ENCODE measurements at regions not wholly inside any gene's neighbourhood (a gene's known extent, or its start where the extent isn't known, plus 50 kb on each side); places are given as distances from the start of the nearest gene placed in this dataset.
"Not testable (repeated sequence)": the region's sequence is repeated elsewhere in the genome, so short reads cannot be mapped to it uniquely, and the experiment has no call there.

DNA sequence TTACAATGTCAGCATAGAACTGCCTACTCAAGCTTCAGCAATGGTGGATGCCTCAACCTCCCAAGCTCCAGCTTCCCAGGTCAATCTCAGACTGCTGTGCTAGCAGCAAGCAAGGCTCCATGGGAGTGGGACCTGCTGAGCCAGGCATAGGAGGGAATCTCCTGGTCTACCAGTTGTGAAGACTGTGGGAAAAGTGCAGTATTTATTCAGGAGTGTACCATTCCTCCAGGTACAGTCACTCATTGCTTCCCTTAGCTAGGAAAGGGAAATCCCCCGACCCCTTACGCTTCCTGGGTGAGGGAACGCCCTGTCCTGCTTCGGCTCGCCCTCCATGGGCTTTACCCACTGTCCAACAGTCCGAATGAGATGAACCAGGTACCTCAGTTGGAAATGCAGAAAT is 130.3 kb downstream of the ADCYAP1 start:
- DNase-seq (ENCODE audit: low read depth, low spot score), result no peak
- no peaks in the 10 kb centered on the region for H3K36me3 ChIP-seq (ENCODE audit: insufficient read depth, insufficient read length, low read length)
- no peak overlapping the region for H3K4me3 ChIP-seq (ENCODE audit: insufficient read length, low read depth)
- H3K9me3 ChIP-seq (ENCODE audit: insufficient read depth, low read length), result no peaks in the 10 kb centered on the region; the same call in 1 of the 2 replicates
- no peak overlapping the region for H3K9ac ChIP-seq (ENCODE audit: insufficient read length, low read depth)
- no peaks in the 10 kb centered on the region for H3K27me3 ChIP-seq (ENCODE audit: insufficient read depth, insufficient read length)
- peaks cover 2% of the 10 kb centered on the region for H3K4me1 ChIP-seq (ENCODE audit: insufficient read depth, insufficient read length)
- TF ChIP-seq SUZ12 (IDR thresholded peaks at IDR 0.05; ENCODE audit: extremely low read depth, insufficient read depth, insufficient read length) (no peak), YY1 (IDR thresholded peaks at IDR 0.05; ENCODE audit: insufficient read depth, insufficient read length) (no peak), ZNF274 (IDR thresholded peaks at IDR 0.05; ENCODE audit: low read depth, low read length) (no peak)

DNA sequence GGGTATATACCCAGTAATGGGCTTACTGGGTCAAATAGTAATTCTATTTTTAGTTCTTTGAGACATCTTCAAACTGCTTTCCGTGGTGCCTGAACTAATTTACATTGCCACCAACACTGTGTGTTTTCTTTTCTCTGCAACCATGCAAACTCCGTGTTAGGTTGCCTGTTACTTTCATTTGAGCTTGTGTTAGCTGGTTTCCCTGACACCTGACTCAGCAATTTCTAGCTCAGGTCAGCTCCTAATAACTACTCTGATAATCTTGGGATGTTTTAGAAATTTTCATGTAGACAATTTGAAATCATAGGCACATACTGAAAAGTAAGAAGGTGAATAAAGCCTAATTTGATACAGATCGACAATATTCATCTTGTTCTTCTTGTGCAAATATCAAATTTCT is 132.3 kb downstream of the ADCYAP1 start:
- H3K9me3 ChIP-seq (ENCODE audit: insufficient read depth, low read length), result no peaks in the 10 kb centered on the region; the same call in 1 of the 2 replicates
- no peaks in the 10 kb centered on the region for H3K36me3 ChIP-seq (ENCODE audit: insufficient read depth, insufficient read length, low read length)
- no peaks in the 10 kb centered on the region for H3K27me3 ChIP-seq (ENCODE audit: insufficient read depth, insufficient read length)
- H3K4me1 ChIP-seq (ENCODE audit: insufficient read depth, insufficient read length), result peaks cover 2% of the 10 kb centered on the region
- no peak overlapping the region for H3K4me3 ChIP-seq (ENCODE audit: insufficient read length, low read depth)
- H3K9ac ChIP-seq (ENCODE audit: insufficient read length, low read depth), result no peak overlapping the region
- DNase-seq (ENCODE audit: low read depth, low spot score), result no peak
- TF ChIP-seq YY1 (IDR thresholded peaks at IDR 0.05; ENCODE audit: insufficient read depth, insufficient read length) (no peak), ZNF274 (IDR thresholded peaks at IDR 0.05; ENCODE audit: low read depth, low read length) (no peak), SUZ12 (IDR thresholded peaks at IDR 0.05; ENCODE audit: extremely low read depth, insufficient read depth, insufficient read length) (no peak)

DNA sequence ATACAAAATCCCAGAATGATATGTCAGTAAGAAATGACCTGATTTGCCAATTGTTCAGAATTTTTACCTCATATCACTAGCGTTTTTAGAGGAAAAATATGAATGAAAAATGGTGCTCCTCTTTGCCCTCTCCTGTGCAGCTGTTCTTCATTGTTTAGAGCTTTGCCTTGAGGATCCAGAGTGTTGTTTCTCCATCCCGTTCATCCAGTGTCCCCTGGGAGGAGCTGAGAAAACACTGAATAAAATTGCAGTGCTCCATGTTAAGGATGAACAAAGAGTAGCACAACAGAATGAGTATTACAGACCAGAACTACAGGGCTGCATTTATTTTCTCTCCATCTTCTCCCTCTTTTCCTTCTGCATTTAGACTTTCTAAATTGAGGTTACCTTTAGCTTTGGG is 133.1 kb downstream of the ADCYAP1 start:
- Histone ChIP-seq H3K27me3 (ENCODE audit: insufficient read depth, insufficient read length) (no peaks in the 10 kb centered on the region), H3K9me3 (ENCODE audit: insufficient read depth, low read length) (no peaks in the 10 kb centered on the region; the same call in 1 of the 2 replicates), H3K9ac (ENCODE audit: insufficient read length, low read depth) (no peak overlapping the region), H3K36me3 (ENCODE audit: insufficient read depth, insufficient read length, low read length) (no peaks in the 10 kb centered on the region), H3K4me1 (ENCODE audit: insufficient read depth, insufficient read length) (peaks cover 2% of the 10 kb centered on the region), H3K4me3 (ENCODE audit: insufficient read length, low read depth) (no peak overlapping the region)
- DNase-seq (ENCODE audit: low read depth, low spot score), result no peak
- TF ChIP-seq SUZ12 (IDR thresholded peaks at IDR 0.05; ENCODE audit: extremely low read depth, insufficient read depth, insufficient read length) (no peak), YY1 (IDR thresholded peaks at IDR 0.05; ENCODE audit: insufficient read depth, insufficient read length) (no peak), ZNF274 (IDR thresholded peaks at IDR 0.05; ENCODE audit: low read depth, low read length) (no peak)

DNA sequence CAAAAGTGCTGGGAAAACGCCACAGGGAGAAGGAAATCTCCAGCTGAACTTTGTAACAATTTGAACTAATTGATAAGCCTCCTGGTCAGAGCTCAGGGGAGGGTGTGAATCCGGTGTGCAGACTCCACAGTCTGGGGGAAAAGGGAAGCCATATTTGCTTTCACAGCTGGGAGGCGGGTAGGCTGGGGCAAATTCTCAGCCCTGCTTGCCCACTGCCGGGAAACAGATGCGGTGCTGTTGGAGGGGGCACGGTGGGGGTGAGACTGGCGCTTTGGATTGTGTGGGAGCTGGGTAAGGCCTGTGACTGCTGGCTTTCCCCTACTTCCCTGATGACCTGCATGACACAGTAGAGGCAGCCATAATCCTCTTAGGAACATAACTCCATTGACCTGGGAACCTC is 134.8 kb downstream of the ADCYAP1 start:
- H3K4me3 ChIP-seq (ENCODE audit: insufficient read length, low read depth), result no peak overlapping the region
- no peak for DNase-seq (ENCODE audit: low read depth, low spot score)
- no peaks in the 10 kb centered on the region for H3K27me3 ChIP-seq (ENCODE audit: insufficient read depth, insufficient read length)
- no peak overlapping the region for H3K9ac ChIP-seq (ENCODE audit: insufficient read length, low read depth)
- peaks cover 2% of the 10 kb centered on the region for H3K4me1 ChIP-seq (ENCODE audit: insufficient read depth, insufficient read length)
- TF ChIP-seq ZNF274 (IDR thresholded peaks at IDR 0.05; ENCODE audit: low read depth, low read length) (no peak), SUZ12 (IDR thresholded peaks at IDR 0.05; ENCODE audit: extremely low read depth, insufficient read depth, insufficient read length) (no peak), YY1 (IDR thresholded peaks at IDR 0.05; ENCODE audit: insufficient read depth, insufficient read length) (no peak)
- H3K9me3 ChIP-seq (ENCODE audit: insufficient read depth, low read length), result no peaks in the 10 kb centered on the region; the same call in 1 of the 2 replicates
- no peaks in the 10 kb centered on the region for H3K36me3 ChIP-seq (ENCODE audit: insufficient read depth, insufficient read length, low read length)

DNA sequence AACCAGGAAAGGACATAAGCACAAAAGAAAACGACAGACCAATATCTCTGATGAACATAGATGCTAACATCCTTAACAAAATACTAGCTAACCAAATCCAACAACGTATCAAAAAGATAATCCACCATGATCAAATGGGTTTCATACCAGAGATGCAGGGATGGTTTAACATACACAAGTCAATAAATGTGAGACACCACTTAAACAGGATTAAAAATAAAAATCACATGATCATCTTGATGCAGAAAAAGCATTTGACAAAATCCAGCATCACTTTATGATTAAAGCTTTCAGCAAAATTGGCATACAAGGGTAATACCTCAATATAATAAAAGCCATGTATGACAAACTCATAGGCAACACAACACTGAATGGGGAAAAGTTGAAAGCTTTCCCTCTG is 138.4 kb downstream of the ADCYAP1 start:
- H3K9me3 ChIP-seq (ENCODE audit: insufficient read depth, low read length); H3K9ac ChIP-seq (ENCODE audit: insufficient read length, low read depth); H3K36me3 ChIP-seq (ENCODE audit: insufficient read depth, insufficient read length, low read length); DNase-seq (ENCODE audit: low read depth, low spot score); H3K4me1 ChIP-seq (ENCODE audit: insufficient read depth, insufficient read length); H3K27me3 ChIP-seq (ENCODE audit: insufficient read depth, insufficient read length); H3K4me3 ChIP-seq (ENCODE audit: insufficient read length, low read depth): not testable (repeated sequence)

DNA sequence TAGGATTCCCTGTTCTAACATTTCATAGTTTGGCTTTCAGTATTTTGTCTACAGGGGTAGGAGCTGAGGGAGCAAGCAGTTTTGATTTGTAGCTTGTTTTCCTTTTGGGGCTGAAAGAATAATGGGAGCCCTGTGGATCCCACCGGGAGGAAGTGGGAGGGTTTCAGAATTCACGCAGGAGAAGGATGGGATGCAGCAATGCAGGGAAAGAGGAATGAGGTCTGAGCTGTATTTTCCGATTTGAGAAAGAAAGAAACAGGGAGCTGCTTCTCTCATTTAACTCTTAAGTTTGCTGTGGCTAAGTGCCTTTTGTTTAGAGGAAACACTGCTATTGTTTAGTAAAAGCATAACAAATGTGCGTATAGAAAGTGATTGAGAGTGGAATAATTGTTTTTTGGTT is 141.0 kb downstream of the ADCYAP1 start:
- no peak for DNase-seq (ENCODE audit: low read depth, low spot score)

GRCh38 chr18:1047406-1047805 is 142.7 kb downstream of the ADCYAP1 start:
- no peak overlapping the region for H3K9ac ChIP-seq (ENCODE audit: insufficient read length, low read depth)
- no peaks in the 10 kb centered on the region for H3K27me3 ChIP-seq (ENCODE audit: insufficient read depth, insufficient read length)
- no peaks in the 10 kb centered on the region for H3K4me1 ChIP-seq (ENCODE audit: insufficient read depth, insufficient read length)
- no peaks in the 10 kb centered on the region for H3K36me3 ChIP-seq (ENCODE audit: insufficient read depth, insufficient read length, low read length)
- no peak for TF ChIP-seq ZNF274 (IDR thresholded peaks at IDR 0.05; ENCODE audit: low read depth, low read length)
- no peak overlapping the region for H3K4me3 ChIP-seq (ENCODE audit: insufficient read length, low read depth)
- no peaks in the 10 kb centered on the region; the same call in 1 of the 2 replicates for H3K9me3 ChIP-seq (ENCODE audit: insufficient read depth, low read length)
- no peak for DNase-seq (ENCODE audit: low read depth, low spot score)

More for the DNA sequence above, 141.0 kb downstream of the ADCYAP1 start:
- TF ChIP-seq YY1 (IDR thresholded peaks at IDR 0.05; ENCODE audit: insufficient read depth, insufficient read length), result no peak
- no peak for TF ChIP-seq ZNF274 (IDR thresholded peaks at IDR 0.05; ENCODE audit: low read depth, low read length)
- TF ChIP-seq SUZ12 (IDR thresholded peaks at IDR 0.05; ENCODE audit: extremely low read depth, insufficient read depth, insufficient read length), result no peak
- no peaks in the 10 kb centered on the region for H3K36me3 ChIP-seq (ENCODE audit: insufficient read depth, insufficient read length, low read length)
- H3K27me3 ChIP-seq (ENCODE audit: insufficient read depth, insufficient read length), result no peaks in the 10 kb centered on the region
- H3K4me1 ChIP-seq (ENCODE audit: insufficient read depth, insufficient read length), result no peaks in the 10 kb centered on the region
- no peaks in the 10 kb centered on the region; the same call in 1 of the 2 replicates for H3K9me3 ChIP-seq (ENCODE audit: insufficient read depth, low read length)
- H3K9ac ChIP-seq (ENCODE audit: insufficient read length, low read depth), result no peak overlapping the region
- H3K4me3 ChIP-seq (ENCODE audit: insufficient read length, low read depth), result no peak overlapping the region

- H3K9ac ChIP-seq (ENCODE audit: insufficient read length, low read depth), result no peak overlapping the region
- H3K4me3 ChIP-seq (ENCODE audit: insufficient read length, low read depth), result no peak overlapping the region
- H3K9me3 ChIP-seq (ENCODE audit: insufficient read depth, low read length), result no peaks in the 10 kb centered on the region; the same call in 1 of the 2 replicates
- no peaks in the 10 kb centered on the region for H3K4me1 ChIP-seq (ENCODE audit: insufficient read depth, insufficient read length)
- no peaks in the 10 kb centered on the region for H3K27me3 ChIP-seq (ENCODE audit: insufficient read depth, insufficient read length)
- TF ChIP-seq ZNF274 (IDR thresholded peaks at IDR 0.05; ENCODE audit: low read depth, low read length) (no peak), YY1 (IDR thresholded peaks at IDR 0.05; ENCODE audit: insufficient read depth, insufficient read length) (no peak), SUZ12 (IDR thresholded peaks at IDR 0.05; ENCODE audit: extremely low read depth, insufficient read depth, insufficient read length) (no peak)
- no peaks in the 10 kb centered on the region for H3K36me3 ChIP-seq (ENCODE audit: insufficient read depth, insufficient read length, low read length)
- DNase-seq (ENCODE audit: low read depth, low spot score), result no peak
Measured at GRCh38 chr18:1048032-1048431, 143.4 kb downstream of the ADCYAP1 start.

Data from NT2/D1 (cell line).